D721Med (cell line): ENCODE measurements at regions not wholly inside any gene's neighbourhood (a gene's known extent, or its start where the extent isn't known, plus 50 kb on each side); places are given as distances from the start of the nearest gene placed in this dataset.

Experiments used
- DNase-seq: peaks from one replicate; pipeline ENCODE4 v3.0.0; 2011; ENCODE audit warnings: low spot score; ENCODE audit not compliant: insufficient read length
- FAIRE-seq: peaks from 2 replicates; lab custom pipeline; 2011; peaks lifted over from hg19 to GRCh38; lab: Jason Lieb, UNC
- TF ChIP-seq, protein P1 (sequence below): IDR thresholded peaks from 2 replicates; pipeline ENCODE4 v1.5.1; 2012; ENCODE audit warnings: mild to moderate bottlenecking, control low read depth; ENCODE audit not compliant: insufficient read depth; ENCODE audit errors: missing control alignments

DNA sequence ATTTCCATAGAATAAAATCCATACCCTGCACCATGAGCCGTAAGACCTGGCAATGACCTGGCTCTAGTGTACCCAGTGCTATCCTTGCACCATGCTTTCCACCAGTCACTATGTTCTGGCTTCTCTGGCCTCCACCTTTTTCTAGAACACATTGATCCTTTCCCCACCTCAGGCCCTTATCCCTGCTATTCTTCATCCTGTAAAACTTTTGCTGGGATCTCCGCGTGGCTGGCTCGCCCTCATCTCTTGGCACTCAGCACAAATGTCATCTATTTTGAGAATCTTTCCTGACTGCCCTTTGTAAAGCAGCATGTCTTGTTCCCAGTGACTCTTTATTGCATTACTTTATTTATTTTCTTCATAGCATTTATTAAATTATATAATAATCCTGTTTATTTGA is 169.8 kb upstream of the B3GALT2 start:
- FAIRE-seq (no peak), DNase-seq (no peak)
- TF ChIP-seq, protein P1, sequence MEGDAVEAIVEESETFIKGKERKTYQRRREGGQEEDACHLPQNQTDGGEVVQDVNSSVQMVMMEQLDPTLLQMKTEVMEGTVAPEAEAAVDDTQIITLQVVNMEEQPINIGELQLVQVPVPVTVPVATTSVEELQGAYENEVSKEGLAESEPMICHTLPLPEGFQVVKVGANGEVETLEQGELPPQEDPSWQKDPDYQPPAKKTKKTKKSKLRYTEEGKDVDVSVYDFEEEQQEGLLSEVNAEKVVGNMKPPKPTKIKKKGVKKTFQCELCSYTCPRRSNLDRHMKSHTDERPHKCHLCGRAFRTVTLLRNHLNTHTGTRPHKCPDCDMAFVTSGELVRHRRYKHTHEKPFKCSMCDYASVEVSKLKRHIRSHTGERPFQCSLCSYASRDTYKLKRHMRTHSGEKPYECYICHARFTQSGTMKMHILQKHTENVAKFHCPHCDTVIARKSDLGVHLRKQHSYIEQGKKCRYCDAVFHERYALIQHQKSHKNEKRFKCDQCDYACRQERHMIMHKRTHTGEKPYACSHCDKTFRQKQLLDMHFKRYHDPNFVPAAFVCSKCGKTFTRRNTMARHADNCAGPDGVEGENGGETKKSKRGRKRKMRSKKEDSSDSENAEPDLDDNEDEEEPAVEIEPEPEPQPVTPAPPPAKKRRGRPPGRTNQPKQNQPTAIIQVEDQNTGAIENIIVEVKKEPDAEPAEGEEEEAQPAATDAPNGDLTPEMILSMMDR: no peak

DNA sequence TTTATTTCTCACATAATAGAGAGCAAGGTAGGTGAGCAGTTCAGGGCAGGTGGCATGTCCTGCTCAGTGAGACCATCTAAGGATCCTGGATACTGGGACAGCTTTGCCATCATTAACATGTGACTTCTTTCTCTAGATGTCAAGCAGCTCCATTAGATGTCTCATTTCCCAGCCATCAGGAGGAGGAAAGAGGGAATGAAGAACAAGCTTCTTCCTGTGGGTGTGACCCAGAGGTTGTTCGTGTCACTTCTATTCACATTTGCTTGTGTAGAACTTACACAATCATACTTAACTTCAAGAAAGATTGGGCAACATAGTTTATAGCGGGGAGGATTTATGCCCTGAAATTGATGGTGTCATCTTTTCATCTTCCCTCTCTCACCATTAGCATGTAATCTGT is 169.2 kb upstream of the B3GALT2 start:
- no peak for DNase-seq
- TF ChIP-seq, protein P1: no peak
- FAIRE-seq: no peak

DNA sequence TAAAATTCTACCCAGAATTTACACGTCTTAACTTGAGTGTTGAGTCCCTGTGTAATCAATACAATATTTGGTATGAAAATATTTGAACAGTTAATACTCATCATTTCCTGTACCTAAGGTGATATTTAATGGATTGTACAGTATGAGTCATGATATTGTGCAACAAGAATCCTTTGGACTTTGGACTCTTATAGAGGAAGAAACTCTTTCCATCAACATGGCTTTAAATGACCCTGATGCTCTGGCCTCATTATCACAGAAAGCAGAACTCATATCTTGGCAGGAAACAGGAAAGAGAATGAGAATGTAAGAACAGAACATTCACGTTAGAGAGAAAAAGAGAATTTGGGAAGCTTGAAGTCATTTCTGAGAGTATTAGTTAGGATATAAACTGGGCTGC is 168.8 kb upstream of the B3GALT2 start:
- TF ChIP-seq, protein P1: no peak
- peak; percentile 56 for FAIRE-seq
- DNase-seq: no peak

DNA sequence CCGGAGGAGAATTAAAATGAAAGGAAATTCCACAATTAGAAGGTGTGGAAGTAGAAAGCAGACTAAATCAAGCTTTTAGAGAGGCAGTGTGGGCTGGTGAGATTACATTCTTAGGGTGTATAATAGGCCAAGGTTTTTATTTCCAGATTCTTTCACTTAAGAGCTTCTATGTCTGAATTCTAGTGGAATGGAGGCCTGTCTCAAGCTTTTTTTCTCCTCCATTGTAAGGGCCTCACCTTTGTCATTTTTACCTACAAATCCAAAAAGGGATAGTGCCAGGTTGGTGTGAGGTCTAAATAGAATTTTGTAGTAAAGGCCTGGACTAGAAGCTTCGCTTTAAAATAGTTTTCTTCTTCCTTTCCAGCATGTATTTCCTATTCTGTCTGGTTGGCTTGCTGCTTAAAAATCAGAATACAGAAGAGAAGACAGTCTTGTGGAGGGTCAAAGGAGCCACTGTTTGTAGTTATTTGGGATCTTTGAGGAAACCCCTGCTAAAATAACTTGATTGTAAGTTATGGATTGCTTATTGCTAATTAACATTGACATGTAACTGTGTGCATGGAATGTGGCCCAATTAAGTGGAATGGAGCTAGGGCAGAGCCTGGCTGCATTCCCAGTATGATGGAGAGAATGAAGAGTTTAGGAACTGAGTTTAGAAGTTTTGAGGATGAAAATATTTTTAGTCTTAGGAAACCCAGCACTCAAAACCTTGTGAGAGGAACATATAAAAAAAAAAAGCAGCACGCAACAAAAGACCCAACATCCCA is 162.5 kb upstream of the B3GALT2 start:
- FAIRE-seq (no peak), DNase-seq (no peak)
- TF ChIP-seq, protein P1: no peak

DNA sequence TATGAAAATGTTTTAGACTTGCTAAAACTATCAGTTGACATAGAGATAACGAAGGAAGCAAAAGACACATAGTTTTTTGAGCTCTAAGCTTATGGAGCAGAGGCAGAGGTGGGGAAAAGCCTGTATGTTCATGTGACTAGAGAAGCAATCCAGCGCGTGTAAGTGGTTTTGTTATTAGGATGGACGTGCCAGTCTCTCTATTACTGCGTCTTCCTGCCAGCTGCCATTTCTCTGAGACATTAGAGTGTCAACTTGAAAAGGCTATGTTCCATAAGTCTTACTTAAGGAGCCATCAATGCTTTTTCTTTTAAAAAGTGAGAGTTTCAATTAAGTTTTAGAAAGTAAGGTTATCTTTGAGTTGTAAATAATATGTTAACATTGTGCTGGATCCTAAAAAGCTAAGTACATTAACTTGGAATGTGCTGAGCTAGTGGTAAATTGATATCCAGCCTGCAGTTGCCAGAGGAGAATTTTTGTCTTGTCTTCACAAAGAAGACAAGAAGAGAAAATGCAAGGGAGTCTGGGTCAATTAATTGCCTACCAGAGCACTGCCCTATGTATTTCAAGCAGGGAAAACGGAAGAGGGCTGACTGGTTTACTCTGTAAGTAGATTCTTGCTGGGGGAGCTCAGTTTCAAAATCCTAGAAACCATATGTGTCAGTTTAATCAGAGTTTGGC is 161.8 kb upstream of the B3GALT2 start:
- no peak for DNase-seq
- peak; percentile 38 for FAIRE-seq
- TF ChIP-seq, protein P1: no peak

DNA sequence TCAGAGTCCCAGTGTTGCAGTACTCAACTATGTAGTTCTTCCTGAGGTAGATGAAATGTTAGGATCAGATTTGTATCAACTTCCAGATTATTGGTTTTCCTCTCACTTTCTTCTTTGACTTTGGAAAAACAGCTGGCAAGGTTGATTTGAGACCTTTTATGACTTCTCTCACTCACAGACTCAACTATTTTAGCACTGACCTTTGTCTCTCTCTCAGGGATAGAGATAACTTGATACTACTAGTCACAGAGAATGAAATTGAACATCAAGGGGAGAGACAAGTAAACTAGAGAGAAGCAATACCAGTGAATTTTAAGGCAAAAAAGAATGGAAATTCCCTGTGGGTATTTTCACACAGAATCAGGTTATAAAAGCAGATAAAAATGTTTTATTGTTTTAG is 159.7 kb upstream of the B3GALT2 start:
- no peak for DNase-seq
- peak; percentile 75 for FAIRE-seq
- TF ChIP-seq, protein P1: no peak

DNA sequence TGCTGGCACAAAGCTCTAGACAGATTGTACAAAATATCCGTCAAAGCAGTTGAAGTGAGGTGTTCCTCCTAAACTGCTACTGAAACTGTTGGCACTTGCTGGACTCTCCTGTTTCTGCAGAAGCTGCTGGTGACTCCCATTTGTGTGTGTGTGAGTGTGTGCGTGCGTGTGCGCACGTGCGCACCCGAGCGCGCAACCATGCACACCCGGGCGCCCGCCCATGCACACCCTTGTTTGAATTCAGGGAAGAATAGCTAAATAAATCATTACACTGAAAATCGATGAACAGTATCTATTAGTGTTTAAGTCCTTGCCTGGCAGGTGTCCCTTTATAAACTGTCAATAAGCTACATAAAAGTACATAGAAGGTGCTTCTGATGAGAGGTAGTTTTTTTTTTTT is 156.4 kb upstream of the B3GALT2 start:
- no peak for FAIRE-seq
- no peak for DNase-seq
- TF ChIP-seq, protein P1: no peak
